ENCODE measurements at regions not wholly inside any gene's neighbourhood (a gene's known extent, or its start where the extent isn't known, plus 50 kb on each side); places are given as distances from the start of the nearest gene placed in this dataset.
A peak's percentile ranks its signal among the peaks of the same experiment; 100 is the strongest.

DNA sequence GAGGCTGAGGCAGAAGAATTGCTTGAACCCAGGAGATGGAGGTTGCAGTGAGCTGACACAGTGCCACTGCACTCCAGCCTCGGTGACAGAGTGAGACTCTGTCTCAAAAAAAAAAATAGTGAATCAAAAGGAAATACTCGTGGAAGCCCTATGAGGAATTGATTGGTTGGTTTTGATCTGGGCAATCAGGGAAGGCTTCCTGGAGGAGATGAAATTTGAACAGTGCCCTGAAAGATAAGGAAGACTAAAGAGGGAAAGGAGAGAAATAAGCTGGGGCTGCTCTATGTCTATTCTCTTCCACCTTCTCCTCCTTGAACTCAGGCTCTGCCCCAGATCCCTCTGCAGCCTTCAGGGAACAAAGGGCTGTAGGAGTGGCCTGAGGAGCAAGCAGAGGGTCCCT, 54.1 kb downstream of the IRF2BPL start:
- DNase-seq (ENCODE audit: low spot score), result no peak

DNA sequence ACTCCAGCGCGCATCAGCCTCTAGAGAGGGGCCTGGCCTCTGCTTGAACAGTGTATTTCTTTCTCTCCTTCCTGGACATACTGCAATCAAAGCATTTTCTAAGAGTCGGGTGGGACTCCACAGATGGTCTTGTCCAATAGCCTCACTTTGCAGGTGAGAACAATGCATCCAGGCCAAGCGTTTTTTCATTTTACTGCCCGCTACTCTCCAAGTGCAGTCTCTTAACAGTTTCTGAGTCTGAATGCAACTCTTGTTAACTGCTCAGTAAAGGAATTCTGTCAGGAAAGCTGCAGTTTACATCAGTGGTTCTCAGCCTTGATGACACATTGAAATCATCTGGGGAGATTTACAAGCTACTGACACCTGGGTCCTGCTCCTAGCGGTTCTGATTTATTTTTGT, 57.0 kb downstream of the IRF2BPL start:
- DNase-seq (ENCODE audit: low spot score), result no peak

DNA sequence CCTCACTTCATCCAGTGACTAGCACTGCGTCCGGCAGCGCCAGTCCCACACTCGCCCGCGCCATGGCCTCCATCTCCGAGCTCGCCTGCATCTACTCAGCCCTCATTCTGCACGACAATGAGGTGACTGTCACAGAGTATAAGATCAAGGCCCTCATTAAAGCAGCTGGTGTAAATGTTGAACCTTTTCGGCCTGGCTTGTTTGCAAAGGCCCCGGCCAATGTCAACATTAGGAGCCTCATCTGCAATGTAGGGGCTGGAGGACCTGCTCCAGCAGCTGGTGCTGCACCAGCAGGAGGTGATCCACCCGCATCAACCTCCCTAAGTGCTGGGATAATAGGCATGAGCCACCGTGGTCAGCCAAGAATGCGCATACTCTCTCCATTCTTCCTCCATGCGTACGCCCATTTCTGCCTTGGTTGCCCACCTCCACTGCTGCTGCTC, 59.9 kb downstream of the IRF2BPL start:
- DNase-seq (ENCODE audit: low spot score), result no peak

DNA sequence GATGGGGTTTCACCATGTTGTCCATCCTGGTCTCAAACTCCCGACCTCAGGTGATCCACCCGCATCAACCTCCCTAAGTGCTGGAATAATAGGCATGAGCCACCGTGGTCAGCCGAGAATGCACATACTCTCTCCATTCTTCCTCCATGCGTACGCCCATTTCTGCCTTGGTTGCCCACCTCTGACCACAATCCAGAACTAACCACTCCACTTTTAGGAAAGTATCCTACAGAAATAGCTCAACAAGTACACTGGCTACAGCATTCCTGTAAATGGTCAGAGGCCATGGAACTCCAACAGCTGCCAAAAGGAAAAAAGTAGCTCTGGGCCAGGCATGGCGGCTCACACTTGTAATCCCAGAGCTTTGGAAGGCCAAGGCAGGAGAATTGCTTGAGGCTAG, 60.7 kb downstream of the IRF2BPL start:
- DNase-seq (ENCODE audit: low spot score), result no peak

DNA sequence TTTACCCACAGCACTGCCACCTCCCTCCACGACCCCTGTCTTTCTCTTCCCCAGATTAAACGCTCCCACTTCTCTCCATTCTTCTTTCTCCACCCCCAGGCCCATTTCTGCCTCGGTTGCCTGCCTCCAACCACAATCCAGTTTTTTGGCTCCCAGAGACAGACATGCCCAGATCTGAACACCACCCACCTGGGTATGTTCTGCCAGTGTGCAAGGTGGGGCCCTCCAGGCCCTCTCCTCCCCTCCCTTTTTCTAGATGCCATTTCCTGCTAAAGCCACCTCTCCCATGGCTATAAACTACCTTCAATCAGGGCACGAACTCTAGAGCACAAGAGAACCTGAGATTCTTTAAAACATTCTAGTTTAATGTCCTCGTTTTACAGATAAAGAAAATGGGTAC, 63.3 kb downstream of the IRF2BPL start:
- no peak for DNase-seq (ENCODE audit: low spot score)

DNA sequence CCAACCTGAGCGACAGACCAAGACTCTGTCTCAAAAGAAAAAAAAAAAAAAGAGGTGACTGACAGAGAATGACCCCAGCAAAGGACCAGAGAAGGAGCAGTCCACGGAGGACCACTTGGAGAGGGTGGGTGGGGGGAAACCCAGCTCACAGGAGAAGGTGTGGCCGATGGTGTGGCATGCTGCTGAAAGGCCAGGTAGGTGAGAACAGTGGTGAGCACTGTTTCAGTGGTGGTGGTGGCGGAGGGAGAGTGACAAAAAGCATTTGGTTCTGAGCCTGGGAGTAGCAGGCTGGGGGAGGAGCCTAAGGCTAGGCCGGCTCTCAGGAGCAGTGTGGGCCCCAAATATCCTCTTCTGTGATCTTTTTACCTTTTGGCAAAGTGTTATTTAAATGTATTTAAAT, 63.8 kb downstream of the IRF2BPL start:
- DNase-seq (ENCODE audit: low spot score), result no peak

DNA sequence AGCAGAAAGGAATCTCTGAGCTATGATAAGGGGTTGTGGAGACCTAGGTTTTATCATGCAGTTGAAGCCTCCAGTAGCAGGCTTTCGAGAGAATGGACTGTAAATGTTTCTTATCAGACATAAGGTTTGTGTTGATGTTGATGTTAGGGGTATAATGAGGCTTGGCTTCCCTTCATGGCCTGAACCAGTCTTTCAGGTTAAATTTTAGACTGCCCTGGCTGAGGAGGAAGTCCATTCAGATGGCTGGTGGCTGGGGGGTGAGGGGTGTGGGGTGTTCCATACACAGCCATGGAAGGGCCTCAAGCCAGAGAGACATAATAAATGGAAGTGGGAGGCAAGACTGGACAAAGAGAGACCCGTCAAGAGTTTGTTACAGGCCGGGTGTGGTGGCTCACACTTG, 65.1 kb downstream of the IRF2BPL start:
- DNase-seq (ENCODE audit: low spot score), result no peak

DNA sequence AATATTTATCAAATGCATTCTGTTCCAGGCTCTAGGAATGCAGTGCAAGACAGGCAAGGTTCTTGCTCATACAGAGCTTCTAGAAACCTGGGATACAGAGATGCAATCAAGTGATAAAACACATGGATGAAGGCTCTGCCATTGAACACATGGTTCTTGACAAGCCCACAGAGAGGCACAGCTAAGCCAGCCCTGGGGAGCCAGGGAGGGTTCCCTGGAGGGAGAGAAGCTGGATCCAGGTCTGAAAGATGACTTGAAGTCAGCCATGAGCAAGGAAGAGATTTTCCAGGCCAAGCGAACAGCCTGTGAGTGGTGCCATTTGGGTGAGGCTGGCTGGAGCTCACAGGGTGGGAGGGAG, 66.2 kb downstream of the IRF2BPL start:
- DNase-seq (ENCODE audit: low spot score), result no peak

DNA sequence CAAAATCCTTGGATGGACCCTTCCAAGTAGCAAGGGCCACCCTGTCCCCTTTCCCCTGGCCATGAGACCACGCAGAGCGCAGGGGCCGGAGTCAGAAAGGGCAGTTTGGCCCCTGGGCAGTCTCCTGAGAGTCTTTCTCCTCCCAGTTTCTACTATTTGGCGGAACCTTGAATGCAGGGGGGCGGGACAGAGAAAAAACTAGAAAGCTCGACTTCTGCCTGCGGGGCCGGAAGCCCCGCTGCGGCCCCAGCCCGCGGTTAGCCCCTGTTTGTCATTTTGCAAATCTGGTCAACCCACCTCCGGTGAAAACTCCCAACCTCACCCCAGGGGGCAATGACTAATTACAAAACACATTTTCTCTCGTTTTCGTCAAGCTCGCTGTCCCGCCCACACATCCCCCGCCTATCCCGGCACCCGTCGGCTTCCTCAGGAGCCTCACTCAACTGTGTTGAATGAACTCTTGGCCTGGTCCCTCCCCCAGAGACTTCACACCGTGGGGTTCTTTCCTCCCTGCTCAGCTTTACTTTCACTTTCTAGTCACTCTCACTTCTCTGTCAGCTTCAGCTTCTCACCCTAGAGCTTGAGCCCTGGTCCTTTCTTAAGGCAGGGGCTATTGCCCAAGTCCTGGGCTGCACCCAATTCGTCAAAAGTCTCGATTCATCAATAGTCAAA, 66.7 kb downstream of the IRF2BPL start:
- peak; percentile 57 for DNase-seq (ENCODE audit: low spot score)

DNA sequence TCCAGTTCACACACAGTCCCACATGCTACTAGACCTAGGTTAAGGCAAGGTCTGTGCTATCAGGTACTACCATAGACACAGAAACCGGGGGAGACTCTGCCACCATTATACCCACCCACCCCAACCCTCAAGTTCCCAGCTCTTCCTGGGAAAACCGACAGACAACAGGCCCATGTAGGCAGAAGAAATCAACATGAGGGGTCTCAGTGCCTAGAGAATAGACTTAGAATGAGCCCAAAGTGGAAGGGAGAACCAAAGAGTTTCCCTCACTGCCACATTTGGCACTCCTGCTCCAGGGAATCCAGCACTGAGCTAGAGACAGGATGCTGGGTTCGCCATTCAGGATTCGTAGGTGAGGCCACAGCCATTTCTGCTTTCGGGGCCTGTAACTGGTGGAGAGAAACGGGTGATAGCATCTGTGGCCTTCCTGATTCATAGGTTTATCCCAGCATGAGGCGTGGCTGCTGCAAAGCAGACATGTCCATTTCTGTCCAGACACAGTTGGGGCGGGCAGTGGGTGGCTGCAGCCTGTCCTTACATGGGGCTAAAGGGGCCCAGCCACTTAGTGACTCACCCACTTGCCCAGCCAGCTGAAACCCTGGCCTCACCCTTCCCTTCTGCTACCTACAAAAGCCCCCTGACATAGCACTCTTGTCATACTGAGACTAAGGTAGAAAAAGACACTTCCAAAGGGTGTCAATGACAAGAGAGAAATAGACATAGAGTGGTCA, 69.4 kb downstream of the IRF2BPL start:
- DNase-seq (ENCODE audit: low spot score), result no peak

DNA sequence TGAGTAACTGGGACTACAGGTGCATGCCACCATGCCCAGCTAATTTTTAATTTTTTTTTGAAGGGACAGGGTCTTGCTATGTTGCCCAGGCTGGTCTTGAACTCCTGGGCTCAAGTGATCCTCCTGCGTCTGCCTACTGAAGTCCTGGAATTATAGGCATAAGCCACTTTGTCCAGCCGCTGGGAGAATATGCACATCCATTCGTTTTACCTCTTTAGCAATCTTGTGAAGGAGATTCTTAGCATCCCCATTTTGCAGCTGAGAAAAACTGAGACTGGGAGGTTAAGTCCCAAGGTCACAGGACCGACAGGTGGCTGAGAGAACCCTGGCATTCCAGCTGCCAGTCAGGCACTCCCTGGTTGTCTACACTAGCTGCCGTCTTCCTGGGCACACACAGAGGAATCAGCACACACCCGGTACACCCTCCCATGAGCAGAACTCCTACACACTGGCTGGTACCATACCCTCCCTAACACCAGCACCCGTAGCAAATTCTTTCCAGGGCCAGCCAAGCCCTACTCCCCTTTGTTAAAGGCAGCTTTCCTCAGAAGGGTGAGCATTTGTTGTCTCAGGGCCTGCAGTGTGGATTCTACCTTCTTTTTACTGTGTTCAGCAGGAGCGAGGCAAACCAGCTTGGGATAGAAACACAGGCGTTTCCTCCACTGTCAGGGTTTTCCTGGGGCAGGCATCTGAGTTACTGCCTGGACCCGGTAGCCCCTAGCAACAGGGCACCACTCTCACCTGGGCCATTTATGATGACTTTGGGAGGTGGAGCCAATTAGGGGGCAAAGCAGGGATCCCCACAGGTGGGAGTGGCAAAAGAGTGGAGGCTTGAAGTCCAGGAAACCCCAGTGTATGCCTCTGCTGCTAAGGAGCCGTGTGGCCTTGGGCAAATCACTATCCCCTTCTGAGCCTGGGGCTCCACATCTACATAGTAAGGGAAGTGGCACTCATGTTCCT, 70.2 kb downstream of the IRF2BPL start:
- DNase-seq (ENCODE audit: low spot score), result no peak

DNA sequence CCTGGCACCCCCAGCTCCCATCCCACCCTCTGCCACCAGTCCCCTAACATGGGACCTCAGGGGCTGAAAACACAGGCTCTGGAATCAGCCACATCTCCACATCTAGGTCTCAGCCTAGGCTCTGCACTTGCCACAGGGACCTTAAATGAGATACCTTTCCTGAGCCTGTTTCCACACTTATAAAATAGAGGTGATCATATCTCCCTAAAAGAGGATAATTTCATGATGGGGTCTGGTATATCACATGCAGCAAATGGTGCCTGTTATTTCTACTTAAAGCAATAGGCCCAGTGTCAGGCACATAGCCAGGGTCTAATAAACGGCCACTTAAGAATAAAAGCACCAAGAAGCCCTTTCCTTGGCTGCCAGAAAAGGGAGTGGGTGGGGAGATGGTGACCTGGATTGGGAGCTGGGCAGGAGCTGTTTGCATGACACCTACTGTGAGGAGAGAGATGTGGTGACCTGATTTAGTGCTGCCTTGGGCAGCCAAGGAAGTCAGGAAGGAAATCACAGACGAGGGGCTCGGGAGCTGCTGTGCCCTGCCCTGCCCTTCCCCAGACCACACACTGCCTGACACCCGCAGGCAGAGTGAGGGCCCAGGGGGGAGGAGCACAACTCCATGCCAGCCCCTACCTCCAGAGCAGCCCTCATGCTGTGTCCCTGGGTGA, 71.2 kb downstream of the IRF2BPL start:
- DNase-seq (ENCODE audit: low spot score), result no peak

DNA sequence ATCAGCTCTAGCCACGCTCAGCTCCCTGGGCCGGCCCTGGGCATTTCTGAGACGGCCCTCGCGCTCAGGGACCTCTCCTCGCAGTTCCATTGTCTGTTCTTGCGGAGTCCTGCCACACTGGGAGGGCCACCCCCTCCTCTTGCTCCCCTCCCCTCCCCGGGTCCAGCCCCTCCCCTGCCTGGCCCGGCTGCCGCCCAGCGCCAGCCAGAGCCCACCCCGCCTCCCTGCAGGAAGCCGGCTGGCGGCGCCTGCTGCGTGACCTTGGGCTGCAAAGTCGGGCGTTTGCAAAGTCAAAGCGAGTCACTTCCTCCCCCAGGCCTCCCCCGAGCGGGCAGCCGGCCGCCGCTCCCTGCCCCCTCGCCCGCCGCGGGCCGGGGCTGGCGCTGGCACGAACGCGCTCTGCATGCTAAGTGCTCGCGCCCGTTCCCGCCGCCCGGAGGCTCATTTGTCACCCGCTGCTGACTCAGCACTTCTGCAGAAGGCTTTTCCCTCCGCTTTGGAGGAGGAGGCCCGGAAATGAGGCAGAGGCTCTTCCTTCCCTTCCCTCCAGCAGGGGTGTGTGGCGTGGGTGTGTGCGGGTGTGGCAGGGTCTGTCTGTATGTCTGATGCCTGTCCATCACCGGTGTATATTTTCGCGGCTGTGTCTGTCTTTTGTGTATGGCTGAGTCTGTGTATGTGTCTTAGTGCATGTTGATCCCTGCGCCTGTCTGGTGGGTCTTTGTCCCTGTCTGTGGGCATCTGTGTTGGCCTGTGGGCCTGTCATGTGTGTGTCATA, 72.0 kb downstream of the IRF2BPL start:
- DNase-seq (ENCODE audit: low spot score), result peak; percentile 65

DNA sequence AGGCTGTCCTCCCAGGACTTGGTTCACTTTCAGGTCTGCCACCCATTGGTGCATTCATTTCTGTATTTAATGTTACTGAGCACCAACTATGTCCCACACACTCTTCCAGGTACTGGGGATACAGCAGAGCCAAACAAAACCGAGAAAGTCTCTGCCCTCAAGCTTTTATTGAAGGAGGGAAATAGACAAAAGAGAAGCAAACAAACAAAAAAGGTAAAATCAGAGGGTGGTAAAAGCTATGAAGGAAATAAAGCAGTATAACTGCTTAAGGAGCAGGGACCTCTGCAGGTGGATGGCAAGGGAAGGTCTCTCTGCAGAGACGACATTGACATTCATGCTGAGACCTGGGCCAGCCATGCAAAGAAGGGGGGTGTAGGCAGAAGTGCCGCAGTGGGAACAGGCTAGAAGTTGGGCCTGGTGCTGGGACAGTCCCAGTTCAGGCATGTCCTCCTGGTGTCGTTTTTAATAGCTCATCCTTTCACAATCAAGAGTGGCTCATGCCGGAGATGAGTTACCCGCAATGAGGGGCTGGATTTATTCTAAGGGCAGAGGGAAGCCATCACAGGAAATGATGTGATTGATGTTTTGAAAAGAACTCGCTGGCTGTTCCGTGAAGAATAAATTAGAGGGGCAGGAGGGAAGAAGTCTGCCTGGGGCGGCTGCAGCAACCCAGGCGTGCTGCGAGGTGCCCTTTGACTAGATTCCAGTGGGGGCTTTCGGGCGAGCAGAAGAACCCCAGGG, 72.8 kb downstream of the IRF2BPL start:
- no peak for DNase-seq (ENCODE audit: low spot score)

DNA sequence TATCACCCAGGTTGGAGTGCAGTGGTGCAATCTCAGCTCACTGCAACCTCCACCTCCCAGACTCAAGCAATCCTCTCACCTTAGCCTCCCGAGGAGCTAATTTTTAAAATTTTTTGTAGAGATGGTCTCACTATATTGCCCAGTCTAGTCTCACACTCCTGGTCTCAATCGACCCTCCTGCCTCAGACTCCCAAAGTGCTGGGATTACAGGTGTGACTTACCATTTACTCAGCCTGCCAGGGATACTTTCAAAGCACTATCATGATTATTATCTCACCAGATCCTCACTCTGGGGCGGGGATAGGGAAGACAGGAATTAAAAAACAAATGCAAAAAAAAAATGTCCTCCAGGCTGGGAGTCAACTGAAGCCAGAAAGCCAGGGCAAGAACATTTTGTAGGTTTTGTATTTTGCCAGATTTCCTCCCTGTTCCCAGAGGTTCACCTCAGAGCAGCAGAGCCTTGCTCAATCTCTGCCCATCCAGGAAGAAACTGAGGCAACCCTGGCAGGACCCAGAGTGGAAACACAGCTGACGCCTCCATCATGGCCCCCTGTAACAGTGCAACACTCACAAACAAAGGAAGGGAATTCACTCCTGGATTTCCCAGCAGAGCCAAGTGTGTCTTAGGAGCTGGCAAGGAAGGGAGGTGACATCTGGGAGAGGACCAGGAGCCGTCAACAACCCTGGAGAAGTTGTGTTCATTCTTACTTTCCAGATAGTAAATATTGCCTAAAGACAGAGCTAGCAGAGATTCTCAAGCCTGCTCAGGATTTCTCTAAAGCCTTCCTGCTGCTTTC, 73.9 kb downstream of the IRF2BPL start:
- no peak for DNase-seq (ENCODE audit: low spot score)

DNA sequence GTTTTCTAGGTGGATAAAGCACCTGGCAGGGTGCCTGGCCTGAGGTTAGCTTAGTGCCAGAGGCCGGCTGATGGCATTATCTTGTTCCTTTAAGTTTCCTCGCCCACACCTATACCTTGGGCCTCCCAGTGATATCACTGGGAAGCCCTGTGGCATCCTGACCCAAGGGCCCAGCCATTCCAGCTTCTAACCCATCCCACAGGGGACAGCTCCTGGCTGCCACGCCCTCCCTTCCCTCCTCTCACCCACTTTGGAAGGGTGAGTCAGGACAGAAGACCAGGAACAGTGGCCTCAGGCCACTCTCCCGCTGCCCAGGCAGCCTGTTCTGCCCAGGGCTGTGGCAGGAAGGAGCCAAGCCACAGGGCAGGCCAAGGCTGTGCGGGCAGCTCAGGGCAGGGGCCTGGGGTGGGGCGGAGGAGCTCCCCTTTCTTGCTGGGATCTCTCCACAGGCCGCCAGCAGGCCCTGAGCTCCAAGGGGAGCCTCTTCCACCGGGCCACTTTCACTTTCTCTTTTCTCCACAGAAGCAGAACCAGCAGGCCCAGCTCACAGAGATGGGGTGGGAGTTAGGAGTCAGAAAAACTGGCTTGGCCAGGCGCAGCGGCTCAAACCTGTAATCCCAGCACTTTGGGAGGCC, 75.1 kb downstream of the IRF2BPL start:
- peak; percentile 44 for DNase-seq (ENCODE audit: low spot score)

DNA sequence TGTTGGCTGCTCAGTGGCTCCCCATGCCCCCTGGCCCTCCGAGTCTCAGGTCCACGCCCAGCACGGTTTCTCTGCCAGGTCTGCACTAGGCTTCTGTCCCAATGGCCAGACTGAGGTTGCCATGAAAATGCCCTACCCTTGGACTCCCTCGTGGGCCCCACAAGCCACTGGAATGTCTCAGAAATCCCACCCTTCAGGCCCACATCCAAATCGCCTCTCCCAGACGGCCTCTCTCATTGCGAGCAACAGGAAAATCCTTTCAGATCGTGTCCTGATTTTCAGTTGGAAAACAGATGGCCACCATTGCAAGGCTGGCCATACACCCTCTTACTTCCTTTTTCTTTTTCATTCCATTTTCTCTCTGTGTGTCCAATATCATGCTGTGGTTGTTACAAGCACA, 77.3 kb downstream of the IRF2BPL start:
- DNase-seq (ENCODE audit: low spot score), result no peak

DNA sequence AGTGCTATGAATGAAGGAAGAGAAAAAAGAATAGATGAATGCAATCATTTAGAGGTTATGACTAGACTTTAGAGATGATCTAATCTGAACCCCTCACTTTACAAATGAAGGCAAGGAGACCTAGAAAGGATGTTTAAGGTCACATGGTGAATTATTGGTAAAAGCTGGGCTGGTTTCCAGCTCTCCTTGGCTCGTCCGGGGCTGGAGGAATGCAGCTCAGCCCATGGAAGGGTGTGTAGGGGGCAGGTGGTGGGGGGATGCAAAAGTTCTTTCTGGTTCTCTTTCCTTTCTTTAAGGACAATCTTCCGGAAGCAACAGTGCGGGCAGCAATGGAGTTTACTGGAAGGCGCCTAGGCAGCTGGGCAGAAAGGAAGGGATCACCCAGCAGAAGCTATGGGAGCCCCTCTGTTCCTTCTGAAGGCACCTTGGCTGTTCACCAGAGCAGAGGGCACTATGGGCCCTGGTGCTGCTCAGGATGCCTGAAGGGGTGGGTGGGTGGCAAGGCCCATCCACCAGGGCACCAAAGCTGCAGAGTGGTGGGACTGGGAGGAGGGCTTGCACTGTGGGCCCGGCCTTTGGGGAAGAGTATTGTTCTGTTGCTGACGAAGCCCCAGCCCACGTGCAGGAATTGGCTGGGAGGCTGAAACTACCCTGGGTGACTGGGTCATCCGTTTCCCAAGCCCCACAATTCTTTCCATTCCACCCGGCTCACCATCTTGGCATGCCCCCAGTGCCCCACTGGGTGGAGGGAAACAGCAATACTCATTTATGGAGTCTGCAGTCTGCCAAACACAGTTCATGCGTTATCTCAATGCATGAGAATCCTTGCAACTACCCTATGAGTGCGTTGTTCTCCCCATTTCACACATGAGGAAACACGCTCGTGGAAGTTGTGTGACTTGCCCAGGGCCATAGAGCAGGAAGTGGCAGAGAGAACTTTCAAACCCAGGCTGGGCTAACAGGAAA, 78.2 kb downstream of the IRF2BPL start:
- no peak for DNase-seq (ENCODE audit: low spot score)

Measured in HuH-7.5 (cell line).